HG03565 (cell line): ENCODE measurements at regions not wholly inside any gene's neighbourhood (a gene's known extent, or its start where the extent isn't known, plus 50 kb on each side); places are given as distances from the start of the nearest gene placed in this dataset.
"Not testable (repeated sequence)": the region's sequence is repeated elsewhere in the genome, so short reads cannot be mapped to it uniquely, and the experiment has no call there.

Experiments
- ATAC-seq: cut with Tn5 transposase; IDR thresholded peaks from one replicate; pipeline ENCODE4 v1.9.1; 2021; ENCODE audit warnings: mild to moderate bottlenecking, moderate library complexity; ENCODE audit not compliant: unreplicated experiment

- no peak for ATAC-seq
Measured at GRCh38 chr5:133859073-133859472, 109.4 kb downstream of the C5orf15 start.

- not testable (repeated sequence) for ATAC-seq
Measured at GRCh38 chr5:133857595-133858313, 110.7 kb downstream of the C5orf15 start.

GRCh38 chr5:133854554-133854953 is 113.9 kb downstream of the C5orf15 start:
- no peak for ATAC-seq

GRCh38 chr5:133853646-133854365 is 114.6 kb downstream of the C5orf15 start:
- ATAC-seq, result no peak

- no peak for ATAC-seq
Measured at GRCh38 chr5:133851521-133851920, 116.9 kb downstream of the C5orf15 start.

- ATAC-seq, result no peak
Measured at GRCh38 chr5:133850811-133851210, 117.6 kb downstream of the C5orf15 start.

GRCh38 chr5:133849116-133849515 is 119.3 kb downstream of the C5orf15 start:
- no peak for ATAC-seq

GRCh38 chr5:133848341-133848811 is 120.0 kb downstream of the C5orf15 start:
- no peak for ATAC-seq

GRCh38 chr5:133847886-133848285 is 120.5 kb downstream of the C5orf15 start:
- ATAC-seq, result no peak

GRCh38 chr5:133847301-133847700 is 121.1 kb downstream of the C5orf15 start:
- no peak for ATAC-seq

GRCh38 chr5:133846478-133847226 is 121.8 kb downstream of the C5orf15 start:
- no peak for ATAC-seq

GRCh38 chr5:133845271-133845670 is 123.2 kb downstream of the C5orf15 start:
- no peak for ATAC-seq

GRCh38 chr5:133844836-133845235 is 123.6 kb downstream of the C5orf15 start:
- ATAC-seq, result no peak

GRCh38 chr5:133843911-133844310 is 124.5 kb downstream of the C5orf15 start:
- ATAC-seq, result no peak

GRCh38 chr5:133842846-133843611 is 125.4 kb downstream of the C5orf15 start:
- ATAC-seq, result no peak

GRCh38 chr5:133841831-133842750 is 126.3 kb downstream of the C5orf15 start:
- ATAC-seq, result no peak

GRCh38 chr5:133840168-133840567 is 128.3 kb downstream of the C5orf15 start:
- ATAC-seq, result no peak

GRCh38 chr5:133839721-133840120 is 128.7 kb downstream of the C5orf15 start:
- ATAC-seq, result no peak

GRCh38 chr5:133839090-133839489 is 129.3 kb downstream of the C5orf15 start:
- ATAC-seq, result no peak

- no peak for ATAC-seq
Measured at GRCh38 chr5:133838286-133838685, 130.1 kb downstream of the C5orf15 start.
